ENCODE measurements at regions not wholly inside any gene's neighbourhood (a gene's known extent, or its start where the extent isn't known, plus 50 kb on each side); places are given as distances from the start of the nearest gene placed in this dataset.

GRCh38 chr9:87334366-87334765 lies 163.3 kb upstream of the DAPK1 start:
- no peak for TF ChIP-seq CTCF (IDR thresholded peaks at IDR 0.05 in 8 of 11, conservative IDR thresholded peaks at IDR 0.05 in 3 of 11)
- no peak for TF ChIP-seq POLR2A (IDR thresholded peaks at IDR 0.05)
